Ovary (tissue), 3 donors: ENCODE measurements at regions not wholly inside any gene's neighbourhood (a gene's known extent, or its start where the extent isn't known, plus 50 kb on each side); places are given as distances from the start of the nearest gene placed in this dataset.

Experiments used
- POLR2A ChIP-seq: fragments of 450-650 bp; IDR thresholded peaks from one replicate; pipeline ENCODE4 v1.6.1; 2017; ENCODE audit warnings: antibody characterized with exemption, mild to moderate bottlenecking, moderate library complexity
- TF ChIP-seq, protein P1 (sequence below), 3 donors: fragments of 450-650 bp in 2 of 3; fragments of 200-600 bp in 1 of 3; IDR thresholded peaks; one replicate each; pipeline versions ENCODE4 v1.5.1 to v1.8.0; 2016 to 2022; ENCODE audit warnings: antibody characterized with exemption in 3 of 3, mild to moderate bottlenecking in 1 of 3
- donor health status: DM: no; HTN: no; CAD: no.

DNA sequence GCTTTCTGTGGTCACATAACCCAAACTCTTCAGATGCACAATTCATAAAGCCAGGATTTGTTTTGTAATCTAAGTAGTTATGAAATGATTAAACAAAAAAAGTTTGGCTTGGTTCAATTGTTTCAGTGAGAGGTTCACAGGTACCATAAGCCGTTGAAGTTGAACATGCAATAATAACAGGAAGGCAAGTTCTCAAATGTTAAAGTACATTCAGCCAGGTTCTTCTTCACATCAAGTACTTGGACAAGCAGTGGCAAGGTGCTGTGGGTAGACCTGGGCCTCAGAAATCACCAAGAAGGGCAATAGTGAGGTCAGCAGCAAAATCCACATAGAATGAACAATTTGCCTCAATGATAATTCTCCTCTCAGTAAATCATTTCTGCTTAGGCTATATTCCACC is 175.5 kb downstream of the EPM2A start:
- TF ChIP-seq, protein P1, sequence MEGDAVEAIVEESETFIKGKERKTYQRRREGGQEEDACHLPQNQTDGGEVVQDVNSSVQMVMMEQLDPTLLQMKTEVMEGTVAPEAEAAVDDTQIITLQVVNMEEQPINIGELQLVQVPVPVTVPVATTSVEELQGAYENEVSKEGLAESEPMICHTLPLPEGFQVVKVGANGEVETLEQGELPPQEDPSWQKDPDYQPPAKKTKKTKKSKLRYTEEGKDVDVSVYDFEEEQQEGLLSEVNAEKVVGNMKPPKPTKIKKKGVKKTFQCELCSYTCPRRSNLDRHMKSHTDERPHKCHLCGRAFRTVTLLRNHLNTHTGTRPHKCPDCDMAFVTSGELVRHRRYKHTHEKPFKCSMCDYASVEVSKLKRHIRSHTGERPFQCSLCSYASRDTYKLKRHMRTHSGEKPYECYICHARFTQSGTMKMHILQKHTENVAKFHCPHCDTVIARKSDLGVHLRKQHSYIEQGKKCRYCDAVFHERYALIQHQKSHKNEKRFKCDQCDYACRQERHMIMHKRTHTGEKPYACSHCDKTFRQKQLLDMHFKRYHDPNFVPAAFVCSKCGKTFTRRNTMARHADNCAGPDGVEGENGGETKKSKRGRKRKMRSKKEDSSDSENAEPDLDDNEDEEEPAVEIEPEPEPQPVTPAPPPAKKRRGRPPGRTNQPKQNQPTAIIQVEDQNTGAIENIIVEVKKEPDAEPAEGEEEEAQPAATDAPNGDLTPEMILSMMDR (IDR thresholded peaks at IDR 0.05), result no peak
- no peak for TF ChIP-seq POLR2A
